Natural killer cell (primary cell): ENCODE measurements at regions not wholly inside any gene's neighbourhood (a gene's known extent, or its start where the extent isn't known, plus 50 kb on each side); places are given as distances from the start of the nearest gene placed in this dataset.

Source experiments
- ATAC-seq, 3 donors: fragments of 150-1000 bp in 2 of 3; fragments of 200-7000 bp in 1 of 3; cut with Tn5 transposase; 1 replicate in 1 of 3; 2 replicates in 2 of 3; pipeline ENCODE4 v1.10.0; 2021; ENCODE audit warnings: mild to moderate bottlenecking in 2 of 3, moderate library complexity in 2 of 3
- DNase-seq, 2 donors: peaks; one replicate each; pipeline versions ENCODE4 v3.0.0 to v3.0.0-alpha.2; 2013 to 2021; ENCODE audit warnings: mixed read lengths in 1 of 2
- H3K27ac ChIP-seq: one replicate; pipeline ENCODE4 v1.5.1; 2013; ENCODE audit warnings: mild to moderate bottlenecking, low read length
- H3K27me3 ChIP-seq: one replicate; pipeline ENCODE4 v1.6.1; 2013; ENCODE audit warnings: low read length; ENCODE audit not compliant: control insufficient read depth, insufficient read depth
- H3K36me3 ChIP-seq: one replicate; pipeline ENCODE4 v1.6.1; 2013; ENCODE audit warnings: low read length; ENCODE audit not compliant: control insufficient read depth, insufficient read depth
- H3K4me1 ChIP-seq: one replicate; pipeline ENCODE4 v1.6.1; 2013; ENCODE audit warnings: low read length; ENCODE audit not compliant: control insufficient read depth, insufficient read depth
- H3K4me3 ChIP-seq: one replicate; pipeline ENCODE4 v1.5.1; 2013; ENCODE audit warnings: low read length
- H3K9me3 ChIP-seq: one replicate; pipeline ENCODE4 v1.6.1; 2013; ENCODE audit warnings: low read length; ENCODE audit not compliant: control insufficient read depth, insufficient read depth
- H3K27ac Mint-ChIP-seq, 2 donors: one replicate each; pipeline ENCODE4 v1.8.0; 2022; ENCODE audit warnings: mild to moderate bottlenecking in 2 of 2, mixed read lengths in 2 of 2, moderate library complexity in 1 of 2
- H3K27me3 Mint-ChIP-seq, 2 donors: one replicate each; pipeline ENCODE4 v1.8.0; 2022; ENCODE audit warnings: low read depth in 2 of 2, mixed read lengths in 2 of 2
- H3K36me3 Mint-ChIP-seq: one replicate; pipeline ENCODE4 v1.8.0; 2022; ENCODE audit warnings: mixed read lengths
- H3K4me1 Mint-ChIP-seq, 2 donors: one replicate each; pipeline ENCODE4 v1.8.0; 2022; ENCODE audit warnings: mixed read lengths in 2 of 2
- H3K4me3 Mint-ChIP-seq: one replicate; pipeline ENCODE4 v1.8.0; 2022; ENCODE audit warnings: mild to moderate bottlenecking, moderate library complexity, mixed read lengths
- H3K9me3 Mint-ChIP-seq, 2 donors: one replicate each; pipeline ENCODE4 v1.8.0; 2022; ENCODE audit warnings: mixed read lengths in 2 of 2
- CTCF ChIP-seq: fragments of 200-600 bp; IDR thresholded peaks from one replicate; pipeline ENCODE4 v1.8.0; 2022; ENCODE audit warnings: antibody characterized with exemption
- WGBS: methylation state at CpG from one replicate; pipeline ENCODE4 v1.1.7; 2013; ENCODE audit warnings: missing lambda C conversion rate; ENCODE audit not compliant: insufficient coverage; 5-methylcytosine and 5-hydroxymethylcytosine counted together
- intact Hi-C: fragments of 100-400 bp; cut with micrococcal nuclease; formaldehyde crosslinking; loops from one replicate; pipeline ENCODE4 v1.14.2; 2022

GRCh38 chr6:95866732-95867131 is 149.0 kb upstream of the FUT9 start:
- Histone ChIP-seq H3K36me3 (no peaks in the 10 kb centered on the region), H3K4me3 (no peak overlapping the region), H3K27ac (no peak overlapping the region), H3K27me3 (no peaks in the 10 kb centered on the region), H3K4me1 (no peaks in the 10 kb centered on the region), H3K9me3 (no peaks in the 10 kb centered on the region)
- TF ChIP-seq CTCF, result no peak
- Mint-ChIP-seq H3K27ac (no peak overlapping the region), H3K36me3 (no peaks in the 10 kb centered on the region), H3K27me3 (no peaks in the 10 kb centered on the region), H3K4me1 (no peaks in the 10 kb centered on the region), H3K9me3 (peaks cover 4 to 8% of the 10 kb centered on the region in 2 donors), H3K4me3 (no peak overlapping the region)
- no peak for ATAC-seq
- intact Hi-C loops, result no loop called here
- peak in 1 of 2 donors; percentile 2 for DNase-seq
- 41% methylated on average over 5 of the region's 7 CpGs for WGBS

GRCh38 chr6:95867205-95867604 is 148.6 kb upstream of the FUT9 start:
- Mint-ChIP-seq H3K4me3 (no peak overlapping the region), H3K27ac (no peak overlapping the region), H3K4me1 (no peaks in the 10 kb centered on the region), H3K36me3 (no peaks in the 10 kb centered on the region), H3K9me3 (peaks cover 4 to 8% of the 10 kb centered on the region in 2 donors), H3K27me3 (no peaks in the 10 kb centered on the region)
- no peak overlapping the region for H3K27ac ChIP-seq
- DNase-seq (no peak), ATAC-seq (no peak)
- no peaks in the 10 kb centered on the region for H3K27me3 ChIP-seq
- intact Hi-C loops, result no loop called here
- 86% methylated on average over 5 of the region's 5 CpGs for WGBS
- no peak for TF ChIP-seq CTCF
- no peaks in the 10 kb centered on the region for H3K36me3 ChIP-seq
- no peak overlapping the region for H3K4me3 ChIP-seq
- H3K9me3 ChIP-seq, result no peaks in the 10 kb centered on the region
- no peaks in the 10 kb centered on the region for H3K4me1 ChIP-seq

- H3K9me3 ChIP-seq, result no peaks in the 10 kb centered on the region
- H3K27me3 ChIP-seq, result no peaks in the 10 kb centered on the region
- TF ChIP-seq CTCF, result no peak
- H3K36me3 Mint-ChIP-seq, result no peaks in the 10 kb centered on the region
- no peaks in the 10 kb centered on the region for H3K4me1 Mint-ChIP-seq
- H3K27ac ChIP-seq, result no peak overlapping the region
- H3K27ac Mint-ChIP-seq, result no peak overlapping the region
- peaks cover 0 to 3% of the 10 kb centered on the region in 2 donors for H3K9me3 Mint-ChIP-seq
- no peak overlapping the region for H3K4me3 Mint-ChIP-seq
- H3K27me3 Mint-ChIP-seq, result no peaks in the 10 kb centered on the region
- intact Hi-C loops, result no loop called here
- H3K4me3 ChIP-seq, result no peak overlapping the region
- 40% methylated on average over 1 of the region's 1 CpG for WGBS
- H3K36me3 ChIP-seq, result no peaks in the 10 kb centered on the region
- no peak for ATAC-seq
- DNase-seq, result no peak
- no peaks in the 10 kb centered on the region for H3K4me1 ChIP-seq
Measured at GRCh38 chr6:95877480-95877879, 138.3 kb upstream of the FUT9 start.

- WGBS, result 92% methylated on average over 1 of the region's 1 CpG
- TF ChIP-seq CTCF, result no peak
- no peaks in the 10 kb centered on the region for H3K4me1 Mint-ChIP-seq
- no peak overlapping the region for H3K4me3 Mint-ChIP-seq
- H3K27me3 Mint-ChIP-seq, result no peaks in the 10 kb centered on the region
- peaks cover 0 to 3% of the 10 kb centered on the region in 2 donors for H3K9me3 Mint-ChIP-seq
- Histone ChIP-seq H3K9me3 (no peaks in the 10 kb centered on the region), H3K36me3 (no peaks in the 10 kb centered on the region), H3K4me1 (no peaks in the 10 kb centered on the region), H3K27me3 (no peaks in the 10 kb centered on the region), H3K4me3 (no peak overlapping the region), H3K27ac (no peak overlapping the region)
- H3K36me3 Mint-ChIP-seq, result no peaks in the 10 kb centered on the region
- DNase-seq, result no peak
- ATAC-seq, result no peak
- H3K27ac Mint-ChIP-seq, result no peak overlapping the region
- intact Hi-C loops, result no loop called here
Measured at GRCh38 chr6:95879856-95880255, 135.9 kb upstream of the FUT9 start.
